ENCODE measurements at regions not wholly inside any gene's neighbourhood (a gene's known extent, or its start where the extent isn't known, plus 50 kb on each side); places are given as distances from the start of the nearest gene placed in this dataset.

GRCh38 chrX:39836802-39837420, 260.8 kb downstream of the BCOR start:
- Histone ChIP-seq H3K4me1 (no peaks in the 10 kb centered on the region), H3K4me3 (no peak overlapping the region), H3K27me3 (peaks cover 0 to 28% (median 0%) of the 10 kb centered on the region in 7 donors), H3K36me3 (no peaks in the 10 kb centered on the region), H3K9me3 (no peaks in the 10 kb centered on the region), H3K27ac (no peak overlapping the region)
- ATAC-seq (peak in 1 of 8 donors; percentile 45), DNase-seq (no peak)
- TF ChIP-seq CTCF (IDR thresholded peaks at IDR 0.05), result no peak
- WGBS, 2 donors, result 53 to 56% methylated on average over 7 to 8 of the region's 8 CpGs
- intact Hi-C loops (cut with DNase I), result no loop called here

GRCh38 chrX:39837688-39838087, 260.1 kb downstream of the BCOR start:
- 90 to 99% methylated on average over 2 of the region's 2 CpGs for WGBS, 2 donors
- TF ChIP-seq CTCF (IDR thresholded peaks at IDR 0.05), result no peak
- Histone ChIP-seq H3K27me3 (peaks cover 0 to 28% (median 0%) of the 10 kb centered on the region in 7 donors), H3K36me3 (no peaks in the 10 kb centered on the region), H3K4me1 (no peaks in the 10 kb centered on the region), H3K9me3 (no peaks in the 10 kb centered on the region), H3K4me3 (no peak overlapping the region), H3K27ac (no peak overlapping the region)
- intact Hi-C loops (cut with DNase I), result no loop called here
- DNase-seq (no peak), ATAC-seq (no peak)

GRCh38 chrX:39839371-39839770, 258.4 kb downstream of the BCOR start:
- Histone ChIP-seq H3K9me3 (no peaks in the 10 kb centered on the region), H3K36me3 (no peaks in the 10 kb centered on the region), H3K4me1 (no peaks in the 10 kb centered on the region), H3K27ac (no peak overlapping the region), H3K27me3 (peaks cover 0 to 21% (median 0%) of the 10 kb centered on the region in 7 donors), H3K4me3 (no peak overlapping the region)
- no peak for TF ChIP-seq CTCF (IDR thresholded peaks at IDR 0.05)
- DNase-seq (no peak), ATAC-seq (no peak)
- intact Hi-C loops (cut with DNase I), result no loop called here
- WGBS, 2 donors, result 82 to 84% methylated on average over 6 of the region's 6 CpGs

GRCh38 chrX:39840133-39840532, 257.6 kb downstream of the BCOR start:
- H3K27me3 ChIP-seq, result peaks cover 0 to 17% (median 0%) of the 10 kb centered on the region in 7 donors
- DNase-seq, result no peak
- H3K4me3 ChIP-seq, result no peak overlapping the region
- no peaks in the 10 kb centered on the region for H3K4me1 ChIP-seq
- 97% methylated on average over 14 of the region's 14 CpGs for WGBS, 2 donors
- no peaks in the 10 kb centered on the region for H3K36me3 ChIP-seq
- no peak for TF ChIP-seq CTCF (IDR thresholded peaks at IDR 0.05)
- H3K27ac ChIP-seq, result no peak overlapping the region
- H3K9me3 ChIP-seq, result no peaks in the 10 kb centered on the region
- ATAC-seq, result no peak
- intact Hi-C loops (cut with DNase I), result no loop called here

Data from heart right ventricle (tissue), 16 donors.